Epithelial cell of esophagus (primary cell): ENCODE measurements at regions not wholly inside any gene's neighbourhood (a gene's known extent, or its start where the extent isn't known, plus 50 kb on each side); places are given as distances from the start of the nearest gene placed in this dataset.
A peak's percentile ranks its signal among the peaks of the same experiment; 100 is the strongest.

Experiments
- DNase-seq: peaks from one replicate; pipeline ENCODE4 v3.0.0; 2010; ENCODE audit warnings: low read depth
- H3K4me3 ChIP-seq: 2 replicates; pipeline ENCODE4 v1.5.1; 2011; ENCODE audit warnings: mild to moderate bottlenecking, low read length, control low read depth
- CTCF ChIP-seq: IDR thresholded peaks from 2 replicates; pipeline ENCODE4 v1.5.1; 2011; ENCODE audit warnings: low read depth, mild to moderate bottlenecking, low read length, control low read depth, inconsistent platforms; ENCODE audit not compliant: insufficient read depth; ENCODE audit errors: missing control alignments

GRCh38 chr2:53242090-53242489 is 525.5 kb upstream of the CHAC2 start:
- TF ChIP-seq CTCF: no peak
- no peak for DNase-seq
- H3K4me3 ChIP-seq: no peak overlapping the region

GRCh38 chr2:53235836-53236582 is 531.6 kb upstream of the CHAC2 start:
- TF ChIP-seq CTCF: no peak
- no peak overlapping the region for H3K4me3 ChIP-seq
- peak; percentile 4 for DNase-seq

GRCh38 chr2:53234548-53234903 is 533.1 kb upstream of the CHAC2 start:
- TF ChIP-seq CTCF: no peak
- DNase-seq: peak; percentile 25
- H3K4me3 ChIP-seq: no peak overlapping the region

- TF ChIP-seq CTCF: no peak
- H3K4me3 ChIP-seq: no peak overlapping the region
- no peak for DNase-seq
Observed at GRCh38 chr2:53233759-53234547, 533.7 kb upstream of the CHAC2 start.

GRCh38 chr2:53231908-53232307 is 535.7 kb upstream of the CHAC2 start:
- H3K4me3 ChIP-seq: no peak overlapping the region
- no peak for DNase-seq
- no peak for TF ChIP-seq CTCF

GRCh38 chr2:53230691-53231090 is 536.9 kb upstream of the CHAC2 start:
- no peak overlapping the region for H3K4me3 ChIP-seq
- TF ChIP-seq CTCF: no peak
- peak; percentile 16 for DNase-seq
